Tibial artery (tissue), 4 donors: ENCODE measurements at regions not wholly inside any gene's neighbourhood (a gene's known extent, or its start where the extent isn't known, plus 50 kb on each side); places are given as distances from the start of the nearest gene placed in this dataset.
A peak's percentile ranks its signal among the peaks of the same experiment; 100 is the strongest.

Experiments
- DNase-seq, 2 donors: peaks; one replicate each; pipeline ENCODE4 v3.0.0-alpha.2; 2019
- H3K27ac ChIP-seq, 2 donors: fragments of 200-600 bp; sonication (generic) in 1 of 2; 1 replicate in 1 of 2; 2 replicates in 1 of 2; pipeline ENCODE4 v1.5.1; 2018 to 2019; ENCODE audit warnings: mild to moderate bottlenecking in 1 of 2
- H3K27me3 ChIP-seq, 2 donors: fragments of 200-600 bp; sonication (generic) in 1 of 2; one replicate each; pipeline versions ENCODE4 v1.5.1 to v1.6.0; 2016 to 2019
- H3K36me3 ChIP-seq, 3 donors: fragments of 200-600 bp; sonication (generic) in 2 of 3; one replicate each; pipeline ENCODE4 v1.5.1; 2016 to 2019; ENCODE audit warnings: mild to moderate bottlenecking in 2 of 3
- H3K4me1 ChIP-seq, 4 donors: fragments of 200-600 bp; sonication (generic) in 2 of 4; 1 replicate in 3 of 4; 2 replicates in 1 of 4; pipeline ENCODE4 v1.5.1; 2016 to 2019
- H3K4me3 ChIP-seq, 2 donors: fragments of 200-600 bp; sonication (generic) in 1 of 2; 1 replicate in 1 of 2; 2 replicates in 1 of 2; pipeline ENCODE4 v1.5.1; 2018 to 2019; ENCODE audit warnings: mild to moderate bottlenecking in 2 of 2
- H3K9me3 ChIP-seq, 3 donors: fragments of 200-600 bp; sonication (generic) in 1 of 3; one replicate each; pipeline ENCODE4 v1.5.1; 2016 to 2019
- intact Hi-C: fragments of 100-400 bp; cut with DNase I; formaldehyde crosslinking; loops from one replicate; pipeline ENCODE4 v1.15.0; 2023; ENCODE audit warnings: low total_unique reads
- TF ChIP-seq, protein P1 (sequence below), 2 experiments: fragments of 200-600 bp in 1 of 2; fragments of 450-650 bp in 1 of 2; IDR thresholded peaks; one replicate each; pipeline ENCODE4 v1.5.1; 2017 to 2019; ENCODE audit warnings: antibody characterized with exemption in 2 of 2, mild to moderate bottlenecking in 1 of 2, moderate library complexity in 1 of 2

DNA sequence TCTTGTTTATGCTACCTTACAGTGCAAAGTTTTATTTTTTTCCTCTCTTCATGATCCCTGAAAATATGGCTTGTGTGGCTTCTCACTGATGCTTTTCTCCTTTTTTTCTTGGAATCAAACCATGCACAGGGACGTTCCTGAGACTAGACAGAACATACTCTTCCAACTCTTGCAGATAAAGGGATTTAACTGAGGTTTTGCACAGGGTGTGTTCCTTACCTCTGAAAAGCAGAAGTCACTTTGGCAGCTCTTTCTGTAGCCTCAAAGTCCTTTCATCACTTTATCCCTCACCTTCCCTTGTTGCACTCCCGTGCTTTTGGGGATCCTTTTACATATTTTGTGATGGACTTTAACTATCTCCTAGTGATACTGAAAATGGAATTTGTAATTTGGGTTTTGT lies 300.1 kb downstream of the SPRY1 start:
- H3K9me3 ChIP-seq = no peaks in the 10 kb centered on the region
- DNase-seq = no peak
- H3K27me3 ChIP-seq = no peaks in the 10 kb centered on the region
- H3K27ac ChIP-seq = no peak overlapping the region
- peaks cover 0 to 12% (median 8%) of the 10 kb centered on the region in 4 donors for H3K4me1 ChIP-seq
- TF ChIP-seq, protein P1, sequence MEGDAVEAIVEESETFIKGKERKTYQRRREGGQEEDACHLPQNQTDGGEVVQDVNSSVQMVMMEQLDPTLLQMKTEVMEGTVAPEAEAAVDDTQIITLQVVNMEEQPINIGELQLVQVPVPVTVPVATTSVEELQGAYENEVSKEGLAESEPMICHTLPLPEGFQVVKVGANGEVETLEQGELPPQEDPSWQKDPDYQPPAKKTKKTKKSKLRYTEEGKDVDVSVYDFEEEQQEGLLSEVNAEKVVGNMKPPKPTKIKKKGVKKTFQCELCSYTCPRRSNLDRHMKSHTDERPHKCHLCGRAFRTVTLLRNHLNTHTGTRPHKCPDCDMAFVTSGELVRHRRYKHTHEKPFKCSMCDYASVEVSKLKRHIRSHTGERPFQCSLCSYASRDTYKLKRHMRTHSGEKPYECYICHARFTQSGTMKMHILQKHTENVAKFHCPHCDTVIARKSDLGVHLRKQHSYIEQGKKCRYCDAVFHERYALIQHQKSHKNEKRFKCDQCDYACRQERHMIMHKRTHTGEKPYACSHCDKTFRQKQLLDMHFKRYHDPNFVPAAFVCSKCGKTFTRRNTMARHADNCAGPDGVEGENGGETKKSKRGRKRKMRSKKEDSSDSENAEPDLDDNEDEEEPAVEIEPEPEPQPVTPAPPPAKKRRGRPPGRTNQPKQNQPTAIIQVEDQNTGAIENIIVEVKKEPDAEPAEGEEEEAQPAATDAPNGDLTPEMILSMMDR (IDR thresholded peaks at IDR 0.05) = no peak
- H3K36me3 ChIP-seq = no peaks in the 10 kb centered on the region
- no peak overlapping the region for H3K4me3 ChIP-seq
- intact Hi-C loops = no loop called here

DNA sequence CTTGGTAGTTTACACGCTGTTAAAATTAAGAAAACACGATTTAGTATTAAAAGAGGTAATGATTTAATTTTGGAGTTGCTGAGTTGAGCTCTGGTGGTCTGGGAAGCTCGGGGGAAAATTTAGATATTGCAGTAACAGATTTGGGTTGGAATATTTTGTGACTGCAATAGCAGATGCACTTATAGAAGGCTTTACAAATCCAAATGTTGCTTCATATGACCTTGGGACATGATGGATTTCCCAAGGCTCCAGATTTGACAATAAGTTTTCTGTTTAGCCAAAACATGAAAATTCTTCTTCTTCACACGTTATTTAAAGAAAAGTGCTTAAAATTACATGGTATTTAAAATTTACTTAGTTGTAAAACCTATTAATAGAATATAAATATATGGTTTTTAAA lies 302.0 kb downstream of the SPRY1 start:
- Histone ChIP-seq H3K27me3 (no peaks in the 10 kb centered on the region), H3K36me3 (no peaks in the 10 kb centered on the region), H3K4me3 (no peak overlapping the region), H3K4me1 (peaks cover 0 to 12% (median 8%) of the 10 kb centered on the region in 4 donors), H3K9me3 (no peaks in the 10 kb centered on the region), H3K27ac (no peak overlapping the region)
- intact Hi-C loops = no loop called here
- no peak for DNase-seq
- TF ChIP-seq, protein P1 (IDR thresholded peaks at IDR 0.05) = no peak

DNA sequence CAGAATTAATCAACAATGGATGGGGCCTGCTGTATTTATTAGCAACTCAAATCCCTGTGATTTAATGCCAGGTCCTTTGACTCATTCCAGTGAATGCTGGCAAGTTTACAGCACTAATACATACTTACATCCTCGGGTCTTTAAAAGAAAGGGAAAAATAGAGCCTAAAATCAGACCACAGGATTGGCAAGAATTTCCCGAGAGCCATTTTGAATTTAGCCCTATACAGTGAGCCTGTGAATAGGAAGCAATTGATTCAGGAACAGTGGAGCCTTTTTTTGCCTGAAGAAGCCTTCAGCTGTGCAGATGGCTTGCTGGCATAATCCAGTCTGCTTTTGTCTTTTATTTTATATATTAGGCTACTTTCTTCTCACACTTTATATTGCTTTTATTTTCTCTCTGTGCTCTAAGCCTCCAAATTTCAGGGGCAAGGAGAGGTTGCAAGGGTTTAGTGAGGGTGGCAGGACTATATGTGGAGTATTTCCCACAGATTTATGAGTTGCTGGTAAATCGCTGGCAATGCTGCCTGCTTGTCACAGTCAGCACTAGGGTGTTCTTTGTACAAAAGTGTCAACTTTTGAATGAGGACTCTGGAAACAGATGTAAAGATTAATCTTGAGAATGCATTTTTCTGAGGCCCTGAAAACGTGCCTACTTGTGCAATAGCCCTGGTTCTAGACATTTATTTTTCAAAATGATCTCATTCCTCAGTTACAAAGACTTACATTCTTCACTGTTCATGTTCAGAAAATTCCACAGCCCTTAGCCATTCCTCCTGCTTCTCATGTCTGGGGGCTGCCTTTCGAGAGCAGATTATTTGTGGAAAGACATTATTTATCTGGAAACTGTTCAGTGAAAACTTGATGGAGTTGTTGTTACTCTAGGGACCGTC lies 303.5 kb downstream of the SPRY1 start:
- Histone ChIP-seq H3K27me3 (no peaks in the 10 kb centered on the region), H3K4me3 (peak overlapping the region in 1 of 2 donors; percentile 19), H3K4me1 (peaks cover 0 to 12% (median 8%) of the 10 kb centered on the region in 4 donors), H3K27ac (peak overlapping the region; percentile 20 to 32), H3K9me3 (no peaks in the 10 kb centered on the region), H3K36me3 (no peaks in the 10 kb centered on the region)
- intact Hi-C loops = no loop called here
- DNase-seq = no peak
- TF ChIP-seq, protein P1 (IDR thresholded peaks at IDR 0.05) = no peak

DNA sequence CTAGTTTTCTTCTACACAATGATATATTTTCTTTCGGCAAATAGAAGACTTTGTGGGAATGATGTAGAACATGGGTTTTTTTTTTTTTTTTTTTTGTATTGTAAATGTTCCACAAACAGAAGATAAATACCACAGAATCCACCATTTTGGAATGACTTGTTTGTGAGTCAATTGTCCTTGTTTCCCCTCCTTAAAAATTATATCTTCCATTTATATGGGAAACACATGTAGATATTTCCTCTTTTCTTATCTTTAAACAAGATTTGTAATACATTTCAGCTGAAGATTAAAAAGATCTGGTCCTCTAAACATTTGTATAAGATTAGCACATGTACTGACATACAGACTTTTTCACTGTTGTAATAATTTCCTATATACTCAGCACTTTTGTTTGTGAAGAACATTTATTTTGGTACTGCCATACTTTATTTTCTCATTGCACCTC lies 304.6 kb downstream of the SPRY1 start:
- TF ChIP-seq, protein P1 (IDR thresholded peaks at IDR 0.05) = no peak
- Histone ChIP-seq H3K4me1 (peaks cover 0 to 12% (median 8%) of the 10 kb centered on the region in 4 donors), H3K27ac (peak overlapping the region in 1 of 2 donors; percentile 32), H3K9me3 (no peaks in the 10 kb centered on the region), H3K27me3 (no peaks in the 10 kb centered on the region), H3K4me3 (no peak overlapping the region), H3K36me3 (no peaks in the 10 kb centered on the region)
- intact Hi-C loops = no loop called here
- no peak for DNase-seq

DNA sequence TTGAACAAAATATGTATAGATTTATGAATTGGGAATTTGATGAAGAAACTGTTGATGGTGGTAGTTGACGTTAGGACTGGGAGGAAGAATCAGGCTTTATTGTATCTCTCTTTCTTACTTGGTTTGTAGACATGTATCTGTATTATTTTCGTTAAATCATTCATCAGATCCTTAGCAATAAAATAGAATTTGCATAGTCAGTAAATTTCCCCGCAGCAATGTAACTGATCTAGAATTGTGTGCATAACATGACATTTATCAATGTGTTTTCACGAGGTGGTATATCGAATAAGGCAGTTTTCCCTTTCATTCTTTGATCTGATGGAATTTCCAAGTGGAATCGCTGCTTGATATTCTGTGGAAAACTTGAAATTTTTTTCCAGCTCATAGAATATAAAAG lies 308.8 kb downstream of the SPRY1 start:
- H3K27ac ChIP-seq = no peak overlapping the region
- DNase-seq = no peak
- H3K27me3 ChIP-seq = no peaks in the 10 kb centered on the region
- H3K9me3 ChIP-seq = peaks cover 0 to 9% (median 0%) of the 10 kb centered on the region in 3 donors
- H3K4me1 ChIP-seq = peaks cover 0 to 4% (median 3%) of the 10 kb centered on the region in 4 donors
- no peaks in the 10 kb centered on the region for H3K36me3 ChIP-seq
- TF ChIP-seq, protein P1 (IDR thresholded peaks at IDR 0.05) = no peak
- H3K4me3 ChIP-seq = no peak overlapping the region
- intact Hi-C loops = no loop called here
